ENCODE measurements at regions not wholly inside any gene's neighbourhood (a gene's known extent, or its start where the extent isn't known, plus 50 kb on each side); places are given as distances from the start of the nearest gene placed in this dataset.

GRCh38 chr7:97466071-97466470 lies 265.8 kb upstream of the TAC1 start:
- Mint-ChIP-seq H3K36me3 (ENCODE audit: insufficient read depth, unreplicated experiment) (no peaks in the 10 kb centered on the region), H3K27me3 (ENCODE audit: insufficient read depth, unreplicated experiment) (peaks cover 13% of the 10 kb centered on the region), H3K9me3 (ENCODE audit: unreplicated experiment) (peaks cover 32% of the 10 kb centered on the region), H3K4me3 (ENCODE audit: unreplicated experiment) (no peak overlapping the region), H3K27ac (ENCODE audit: unreplicated experiment) (no peak overlapping the region), H3K4me1 (ENCODE audit: low read depth, unreplicated experiment) (no peaks in the 10 kb centered on the region)
- Histone ChIP-seq H3K27me3 (replicated peaks; ENCODE audit: control insufficient read depth, insufficient read depth, low read length) (no peaks in the 10 kb centered on the region), H3K4me1 (no peaks in the 10 kb centered on the region), H3K36me3 (ENCODE audit: control insufficient read depth, insufficient read depth, low read length) (no peaks in the 10 kb centered on the region), H3K4me3 (ENCODE audit: low read depth, low read length) (no peak overlapping the region), H3K9me3 (peaks cover 9% of the 10 kb centered on the region; the same call in 1 of the 2 replicates)
- no peak for TF ChIP-seq CTCF (IDR thresholded peaks at IDR 0.05; ENCODE audit: insufficient read depth in 1 of 2, low read depth in 1 of 2, low read length in 1 of 2, severe bottlenecking in 1 of 2, unreplicated experiment in 1 of 2)
- intact Hi-C loops (cut with micrococcal nuclease; ENCODE audit: unreplicated experiment): no loop called here
- CTCF ChIA-PET: no interaction called here
- DNase-seq: no peak
- POLR2A ChIA-PET: no interaction called here
- no TSS peak for BruUV-seq (replicated peaks)

DNA sequence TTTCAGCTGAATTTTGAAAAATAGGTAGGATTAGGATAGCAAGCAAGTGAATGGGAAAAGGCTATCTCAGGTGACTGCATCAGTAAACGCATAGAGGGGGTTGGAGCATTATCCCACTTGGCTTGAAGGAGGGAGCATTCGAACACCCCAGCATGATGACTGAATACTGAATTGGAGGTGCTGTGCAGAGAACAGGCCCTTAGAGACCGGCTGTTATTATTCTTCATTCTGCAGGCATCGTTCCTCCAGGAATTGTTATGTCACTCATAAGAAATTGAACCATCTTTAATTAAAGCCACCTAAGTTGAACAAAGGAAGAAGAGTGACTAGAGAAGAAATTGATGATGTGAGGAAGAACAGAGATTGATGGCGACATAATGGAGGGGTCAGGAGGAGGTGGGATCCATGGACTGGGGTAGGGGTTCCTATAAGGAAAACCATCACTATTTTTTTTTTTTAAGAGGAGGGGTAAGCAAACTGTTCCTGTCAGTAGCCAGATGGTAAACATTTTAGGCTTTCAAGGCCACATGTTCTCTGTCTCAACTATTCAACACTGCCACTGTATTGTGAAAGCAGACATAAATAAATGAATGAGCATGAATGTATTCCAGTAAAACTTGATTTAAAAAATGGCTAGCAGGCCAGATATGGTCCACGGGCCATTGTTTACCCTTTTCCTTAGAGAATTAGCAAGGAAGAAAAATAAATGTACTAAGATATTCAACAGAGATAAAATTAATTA lies 264.7 kb upstream of the TAC1 start:
- H3K27ac Mint-ChIP-seq (ENCODE audit: unreplicated experiment): no peak overlapping the region
- intact Hi-C loops (cut with micrococcal nuclease; ENCODE audit: unreplicated experiment): no loop called here
- Histone ChIP-seq H3K27me3 (replicated peaks; ENCODE audit: control insufficient read depth, insufficient read depth, low read length) (no peaks in the 10 kb centered on the region), H3K9me3 (peaks cover under 1% of the 10 kb centered on the region; the same call in 1 of the 2 replicates), H3K4me1 (no peaks in the 10 kb centered on the region), H3K36me3 (ENCODE audit: control insufficient read depth, insufficient read depth, low read length) (no peaks in the 10 kb centered on the region), H3K4me3 (ENCODE audit: low read depth, low read length) (no peak overlapping the region)
- no peaks in the 10 kb centered on the region for H3K36me3 Mint-ChIP-seq (ENCODE audit: insufficient read depth, unreplicated experiment)
- no peak for TF ChIP-seq CTCF (IDR thresholded peaks at IDR 0.05; ENCODE audit: insufficient read depth in 1 of 2, low read depth in 1 of 2, low read length in 1 of 2, severe bottlenecking in 1 of 2, unreplicated experiment in 1 of 2)
- H3K9me3 Mint-ChIP-seq (ENCODE audit: unreplicated experiment): peaks cover 22% of the 10 kb centered on the region
- peaks cover 16% of the 10 kb centered on the region for H3K27me3 Mint-ChIP-seq (ENCODE audit: insufficient read depth, unreplicated experiment)
- ChIA-PET POLR2A (no interaction called here), CTCF (no interaction called here)
- H3K4me1 Mint-ChIP-seq (ENCODE audit: low read depth, unreplicated experiment): no peaks in the 10 kb centered on the region
- DNase-seq: no peak
- no TSS peak for BruUV-seq (replicated peaks)
- no peak overlapping the region for H3K4me3 Mint-ChIP-seq (ENCODE audit: unreplicated experiment)

DNA sequence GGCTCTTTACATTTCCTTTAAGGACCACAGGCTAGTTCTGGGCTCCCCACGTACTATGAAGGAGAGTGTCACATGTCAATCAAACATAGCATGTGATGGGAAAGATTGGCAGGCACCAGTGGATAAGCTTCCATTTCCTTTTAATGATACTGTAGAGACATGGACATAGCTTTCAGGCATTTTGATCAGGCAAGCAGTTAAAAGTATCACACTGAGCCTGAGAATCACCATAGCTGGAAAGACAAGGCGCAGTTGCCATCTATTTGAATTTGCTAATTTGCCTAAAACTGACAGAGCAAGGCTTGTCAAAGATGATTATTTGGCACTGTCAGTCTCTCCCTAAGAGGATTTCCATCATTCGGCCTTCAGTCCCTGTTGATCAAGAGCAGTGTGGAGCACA lies 263.4 kb upstream of the TAC1 start:
- no peaks in the 10 kb centered on the region for H3K4me1 ChIP-seq
- no peaks in the 10 kb centered on the region for H3K36me3 ChIP-seq (ENCODE audit: control insufficient read depth, insufficient read depth, low read length)
- ChIA-PET CTCF (no interaction called here), POLR2A (no interaction called here)
- no peak for TF ChIP-seq CTCF (IDR thresholded peaks at IDR 0.05; ENCODE audit: insufficient read depth in 1 of 2, low read depth in 1 of 2, low read length in 1 of 2, severe bottlenecking in 1 of 2, unreplicated experiment in 1 of 2)
- intact Hi-C loops (cut with micrococcal nuclease; ENCODE audit: unreplicated experiment): no loop called here
- Mint-ChIP-seq H3K4me1 (ENCODE audit: low read depth, unreplicated experiment) (no peaks in the 10 kb centered on the region), H3K27me3 (ENCODE audit: insufficient read depth, unreplicated experiment) (peaks cover 16% of the 10 kb centered on the region), H3K9me3 (ENCODE audit: unreplicated experiment) (peaks cover 10% of the 10 kb centered on the region), H3K36me3 (ENCODE audit: insufficient read depth, unreplicated experiment) (no peaks in the 10 kb centered on the region), H3K4me3 (ENCODE audit: unreplicated experiment) (no peak overlapping the region), H3K27ac (ENCODE audit: unreplicated experiment) (no peak overlapping the region)
- no peak for DNase-seq
- no peaks in the 10 kb centered on the region for H3K27me3 ChIP-seq (replicated peaks; ENCODE audit: control insufficient read depth, insufficient read depth, low read length)
- BruUV-seq (replicated peaks): no TSS peak
- no peak overlapping the region for H3K4me3 ChIP-seq (ENCODE audit: low read depth, low read length)
- no peaks in the 10 kb centered on the region for H3K9me3 ChIP-seq
